NCI-H1436 treated with DMSO at 0.1 percent for 48 hours (cell line): ENCODE measurements at regions not wholly inside any gene's neighbourhood (a gene's known extent, or its start where the extent isn't known, plus 50 kb on each side); places are given as distances from the start of the nearest gene placed in this dataset.

ENCODE experiments used
- DNase-seq: peaks from one replicate; lab custom pipeline; 2025; lab: John Stamatoyannopoulos, UW

GRCh38 chr4:83722730-83723269, 186.9 kb downstream of the GPAT3 start:
- no peak for DNase-seq

- no peak for DNase-seq
These were observed 181.0 kb downstream of the GPAT3 start for GRCh38 chr4:83716874-83717273.

DNA sequence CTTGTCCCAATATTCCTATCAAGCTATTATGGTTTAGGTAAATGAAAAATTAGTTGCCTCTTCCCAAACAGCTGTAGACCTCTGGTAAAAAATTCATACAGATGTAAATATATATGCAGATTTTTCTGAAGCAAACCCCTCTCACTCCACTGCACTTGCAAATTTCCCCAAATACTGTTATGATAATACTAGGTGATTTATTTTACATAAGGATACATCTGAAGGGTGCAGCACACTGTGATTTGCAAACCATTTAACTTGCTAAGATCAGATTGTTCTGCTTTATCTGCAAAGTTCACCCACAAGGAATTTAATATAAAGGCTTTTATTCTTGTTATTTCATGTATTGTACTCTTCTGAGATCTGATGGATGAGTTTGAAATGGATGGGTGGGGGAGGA, 177.0 kb downstream of the GPAT3 start:
- DNase-seq = no peak

DNA sequence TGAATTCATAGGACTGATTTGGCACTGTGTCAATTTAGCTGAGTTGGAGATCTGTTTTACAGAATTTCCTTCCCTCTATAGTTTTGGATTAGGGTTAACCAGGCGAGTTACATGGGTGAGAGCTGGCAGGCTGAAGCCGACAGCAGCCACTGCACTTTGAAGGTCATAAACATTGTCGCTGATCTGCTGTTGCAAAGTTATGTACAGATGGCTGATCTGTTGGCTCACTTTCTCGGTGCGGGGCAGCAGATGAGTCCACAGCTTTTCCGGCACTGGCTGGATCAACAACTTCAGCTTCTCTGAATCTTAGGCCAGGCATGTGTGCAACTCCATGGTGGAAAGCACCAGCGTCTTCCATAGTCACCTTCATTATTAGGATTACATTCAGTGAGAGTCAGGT, 173.7 kb downstream of the GPAT3 start:
- no peak for DNase-seq

DNA sequence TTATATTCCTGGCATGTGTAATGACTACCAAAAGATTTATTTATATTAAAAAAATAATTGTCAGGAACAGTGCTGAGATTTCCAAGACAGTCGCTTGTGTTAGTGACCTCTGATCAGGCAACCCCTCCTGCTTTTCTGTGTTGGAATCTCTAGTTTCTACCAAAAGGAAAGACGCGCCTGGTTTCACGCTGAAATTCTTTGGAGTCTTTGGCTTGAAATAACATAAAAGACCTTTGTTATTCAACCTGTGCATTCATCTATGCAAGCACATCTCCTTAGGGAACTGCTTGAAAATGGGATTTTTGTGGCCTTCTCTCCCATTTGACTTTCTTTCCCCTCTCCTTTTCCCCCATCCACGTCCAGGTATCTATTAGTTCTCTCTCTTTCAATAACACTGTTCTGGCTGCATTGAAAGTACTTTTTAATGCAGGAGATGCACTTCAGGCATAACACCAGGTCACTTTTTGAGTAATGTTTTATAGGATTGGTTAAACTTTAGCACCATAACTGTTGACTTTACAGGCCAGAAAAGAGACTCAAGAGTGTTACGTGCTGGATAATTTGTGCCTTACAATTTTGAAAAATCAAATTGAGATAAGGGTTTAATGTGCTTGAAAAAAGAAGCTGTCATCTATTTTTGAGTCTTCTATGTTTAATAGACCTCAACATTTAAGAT, 172.7 kb downstream of the GPAT3 start:
- no peak for DNase-seq

DNA sequence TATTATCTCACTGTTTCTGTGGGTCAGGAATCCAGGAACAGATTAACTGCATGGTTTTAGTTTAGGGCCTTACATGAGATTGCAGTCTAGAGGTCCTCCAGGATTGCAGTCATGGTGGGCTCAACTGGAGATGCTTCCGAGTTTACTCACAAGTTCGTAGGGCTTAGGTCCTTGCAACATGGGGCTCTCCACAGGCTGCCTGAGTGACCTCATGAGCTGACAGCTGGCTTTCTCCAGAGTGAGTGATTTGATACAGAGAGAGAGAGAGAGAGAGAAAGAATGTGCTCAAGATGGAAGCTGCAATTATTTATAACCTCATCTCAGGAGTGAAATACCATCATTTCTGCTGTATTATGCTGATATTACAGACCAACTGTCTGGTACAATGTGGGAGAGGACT, 168.9 kb downstream of the GPAT3 start:
- no peak for DNase-seq

GRCh38 chr4:83703752-83704151, 167.8 kb downstream of the GPAT3 start:
- DNase-seq = no peak

- no peak for DNase-seq
These were observed 165.1 kb downstream of the GPAT3 start for GRCh38 chr4:83701041-83701440.

GRCh38 chr4:83699358-83699757, 163.4 kb downstream of the GPAT3 start:
- DNase-seq = no peak

GRCh38 chr4:83692028-83692427, 156.1 kb downstream of the GPAT3 start:
- DNase-seq = no peak

GRCh38 chr4:83686166-83686565, 150.3 kb downstream of the GPAT3 start:
- DNase-seq = no peak

GRCh38 chr4:83679692-83680091, 143.8 kb downstream of the GPAT3 start:
- no peak for DNase-seq

GRCh38 chr4:83679254-83679653, 143.3 kb downstream of the GPAT3 start:
- no peak for DNase-seq

DNA sequence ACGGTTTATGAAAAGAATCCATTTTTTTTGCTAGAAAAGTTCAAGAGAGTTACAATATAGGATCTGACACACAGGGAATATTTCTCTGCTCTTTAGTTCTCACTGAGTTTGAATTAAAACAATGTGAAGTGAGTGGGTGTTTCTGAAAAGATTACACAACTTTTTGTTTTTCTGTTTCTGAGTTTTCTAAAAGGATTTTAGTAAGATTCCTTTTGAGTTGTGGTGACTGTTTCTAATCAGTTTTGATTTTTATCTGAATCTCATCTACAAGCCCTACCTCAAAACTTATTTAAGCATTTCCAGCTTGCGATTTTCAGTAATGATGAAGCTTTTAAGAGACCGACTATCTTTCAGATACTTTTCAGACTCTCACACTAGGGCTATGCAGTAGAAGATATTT, 141.7 kb downstream of the GPAT3 start:
- no peak for DNase-seq

- DNase-seq = no peak
These were observed 128.8 kb downstream of the GPAT3 start for GRCh38 chr4:83664741-83665140.

DNA sequence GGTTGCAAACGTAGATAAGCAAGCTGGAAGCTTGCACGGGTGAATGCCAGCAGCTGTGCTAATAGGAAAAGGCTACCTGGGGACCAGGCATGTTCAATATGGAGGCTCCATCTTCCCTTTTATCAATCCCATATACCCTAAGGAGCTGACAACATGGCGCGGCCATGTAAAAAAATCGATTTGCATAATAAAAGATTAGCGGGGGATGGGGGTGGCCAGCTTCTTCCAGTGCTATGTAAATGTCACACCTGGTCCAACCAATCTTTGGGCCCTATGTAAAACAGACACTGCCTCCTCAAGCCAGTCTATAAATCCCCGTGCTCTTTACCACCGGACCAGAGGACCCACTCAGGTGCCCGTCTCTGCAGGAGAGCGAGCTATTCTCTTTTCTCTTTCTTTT, 128.2 kb downstream of the GPAT3 start:
- DNase-seq = no peak

DNA sequence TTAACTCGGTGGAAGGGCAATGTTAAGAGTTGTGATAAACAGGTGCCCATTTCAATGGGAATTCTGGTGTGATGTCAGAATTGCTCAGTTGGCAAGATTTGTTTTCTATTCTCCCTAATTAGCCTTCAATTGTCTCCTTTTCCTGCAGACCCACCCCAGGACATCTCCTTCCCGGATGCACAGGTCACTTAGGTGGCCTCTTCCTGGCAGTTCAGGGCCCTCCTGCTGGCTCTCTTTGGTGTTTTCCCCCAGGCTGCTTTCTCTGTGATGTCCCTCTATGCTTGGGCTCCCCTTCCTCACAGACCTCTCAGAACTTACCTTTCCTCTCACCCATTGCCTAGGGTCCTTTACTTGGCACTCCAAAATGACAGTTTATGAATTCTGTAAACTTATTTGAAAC, 126.3 kb downstream of the GPAT3 start:
- no peak for DNase-seq

DNA sequence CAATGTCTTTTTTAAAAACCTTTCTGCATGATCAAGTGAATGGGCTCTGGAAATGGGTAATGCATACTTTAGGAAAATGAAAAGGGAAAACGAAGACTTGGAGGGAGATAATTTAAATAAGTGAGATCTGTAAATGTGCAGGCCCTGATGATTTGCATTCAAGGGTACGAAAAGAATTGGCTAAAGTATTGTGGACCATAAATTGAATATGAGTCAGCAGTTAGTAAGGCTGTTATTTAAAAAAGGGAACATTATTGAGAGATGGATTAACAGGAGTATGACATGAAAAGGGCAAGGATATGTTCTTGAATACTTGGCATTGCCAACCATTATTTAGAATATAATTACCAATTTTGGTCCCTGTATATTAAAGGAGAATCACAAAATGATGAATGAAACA, 125.5 kb downstream of the GPAT3 start:
- DNase-seq = no peak

GRCh38 chr4:83660578-83660977, 124.7 kb downstream of the GPAT3 start:
- no peak for DNase-seq

DNA sequence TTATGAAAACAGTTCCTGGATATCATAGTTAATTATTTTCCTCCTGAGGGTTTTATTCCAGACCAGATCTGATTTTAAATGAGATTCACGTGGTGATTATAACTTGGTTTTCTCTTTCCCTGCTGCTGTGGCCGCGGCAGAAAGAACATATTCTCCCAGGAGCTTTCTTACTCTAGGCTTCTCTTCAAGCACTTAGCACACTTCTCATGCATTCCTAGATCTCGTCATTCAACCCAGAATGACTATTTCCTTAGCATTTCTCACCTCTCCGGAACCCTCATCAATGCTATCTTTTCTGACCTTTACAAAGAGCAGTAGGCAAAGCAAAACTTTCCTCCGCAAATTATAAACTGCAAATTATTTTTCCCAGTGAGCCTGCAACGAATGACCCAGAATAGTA, 122.9 kb downstream of the GPAT3 start:
- DNase-seq = no peak

GRCh38 chr4:83657336-83657735, 121.4 kb downstream of the GPAT3 start:
- no peak for DNase-seq
